GM23338 (cell line): ENCODE measurements at regions not wholly inside any gene's neighbourhood (a gene's known extent, or its start where the extent isn't known, plus 50 kb on each side); places are given as distances from the start of the nearest gene placed in this dataset.

ENCODE experiments used
- CREB1 ChIP-seq: fragments of 250-450 bp; sonication (Bioruptor Pico); IDR thresholded peaks from 2 replicates; pipeline ENCODE4 v1.5.0; 2020; ENCODE audit warnings: low read depth, mild to moderate bottlenecking, moderate library complexity
- CTCF ChIP-seq, 2 experiments: fragments of 200-600 bp in 1 of 2; sonication (generic) in 1 of 2; conservative IDR thresholded peaks; 2 replicates each; pipeline versions ENCODE4 v1.5.1 to v1.6.1; 2016 to 2017; ENCODE audit warnings: antibody characterized with exemption in 2 of 2, low read depth in 2 of 2, mild to moderate bottlenecking in 2 of 2, moderate library complexity in 1 of 2
- EZH2 ChIP-seq: fragments of 200-600 bp; sonication (generic); IDR thresholded peaks from one replicate; pipeline ENCODE4 v1.8.0; 2017; ENCODE audit warnings: antibody characterized with exemption, mild to moderate bottlenecking, low read depth; ENCODE audit not compliant: unreplicated experiment
- EZH2phosphoT487 ChIP-seq: fragments of 200-600 bp; sonication (generic); IDR thresholded peaks from one replicate; pipeline ENCODE4 v1.8.1; 2018; ENCODE audit warnings: antibody characterized with exemption; ENCODE audit not compliant: unreplicated experiment
- JUNB ChIP-seq: IDR thresholded peaks from one replicate; pipeline ENCODE4 v1.6.1; 2016; ENCODE audit warnings: antibody characterized with exemption; ENCODE audit not compliant: unreplicated experiment
- NANOG ChIP-seq: IDR thresholded peaks from 2 replicates; pipeline ENCODE4 v1.6.1; 2016; ENCODE audit warnings: antibody characterized with exemption, borderline replicate concordance
- POLR2AphosphoS5 ChIP-seq: IDR thresholded peaks from 2 replicates; pipeline ENCODE4 v1.6.1; 2016; ENCODE audit warnings: antibody characterized with exemption, low read depth
- ZNF114 ChIP-seq: fragments of 250-450 bp; sonication (Bioruptor Pico); IDR thresholded peaks from 2 replicates; pipeline ENCODE4 v1.5.0; 2020; ENCODE audit warnings: mild to moderate bottlenecking, moderate library complexity
- ZNF462 ChIP-seq: fragments of 250-450 bp; sonication (Bioruptor Pico); IDR thresholded peaks from 2 replicates; pipeline ENCODE4 v1.5.0; 2020; ENCODE audit warnings: mild to moderate bottlenecking, moderate library complexity
- TF ChIP-seq, protein P1 (sequence below): IDR thresholded peaks from one replicate; pipeline ENCODE4 v1.6.1; 2018; ENCODE audit warnings: antibody characterized with exemption; ENCODE audit not compliant: unreplicated experiment
- TF ChIP-seq, protein P2 (sequence below): IDR thresholded peaks from 2 replicates; pipeline ENCODE4 v1.6.1; 2016; ENCODE audit warnings: antibody characterized with exemption

DNA sequence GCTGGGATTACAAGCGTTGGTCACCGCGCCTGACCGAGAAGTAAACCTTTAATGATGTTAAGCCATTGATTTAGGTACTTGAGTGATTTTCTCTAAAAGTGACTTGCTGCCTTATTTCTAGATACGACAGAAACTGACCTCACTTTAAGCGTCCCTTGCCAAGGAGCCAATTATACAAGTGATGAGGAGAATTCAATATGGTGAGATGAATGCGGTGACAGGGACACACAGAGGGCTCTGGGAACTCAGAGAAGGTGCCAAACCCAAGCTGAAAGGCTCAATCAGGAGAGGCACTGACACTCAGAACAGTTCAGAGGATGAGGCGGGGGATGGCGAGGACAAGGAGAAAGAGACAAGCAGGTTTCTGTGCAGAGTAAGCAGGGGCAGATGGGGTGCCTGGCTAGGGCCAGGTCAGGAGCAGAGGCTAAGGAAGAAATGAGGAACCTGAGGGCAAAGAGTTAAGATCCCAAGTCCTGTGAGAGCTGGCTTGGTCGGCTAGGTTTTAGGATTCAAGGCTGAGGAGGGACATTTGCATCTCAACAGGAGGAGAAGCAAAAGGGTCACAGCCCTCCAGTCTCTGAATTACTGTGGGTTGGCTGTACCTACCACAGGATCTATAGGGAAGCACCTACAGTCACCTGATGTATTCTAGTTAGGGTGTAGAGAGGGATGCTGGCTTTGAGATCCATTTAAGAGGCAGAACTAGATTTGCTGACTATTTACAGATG is 83.2 kb upstream of the USP24 start:
- TF ChIP-seq EZH2phosphoT487 (no peak), CTCF (conservative IDR thresholded peaks at IDR 0.05; ENCODE audit: low read depth in 2 of 2) (no peak), NANOG (no peak), POLR2AphosphoS5 (no peak), JUNB (no peak), EZH2 (no peak), CREB1 (CRISPR knock-in tag) (no peak), ZNF462 (CRISPR knock-in tag) (no peak), ZNF114 (CRISPR knock-in tag) (no peak)
- TF ChIP-seq, protein P1, sequence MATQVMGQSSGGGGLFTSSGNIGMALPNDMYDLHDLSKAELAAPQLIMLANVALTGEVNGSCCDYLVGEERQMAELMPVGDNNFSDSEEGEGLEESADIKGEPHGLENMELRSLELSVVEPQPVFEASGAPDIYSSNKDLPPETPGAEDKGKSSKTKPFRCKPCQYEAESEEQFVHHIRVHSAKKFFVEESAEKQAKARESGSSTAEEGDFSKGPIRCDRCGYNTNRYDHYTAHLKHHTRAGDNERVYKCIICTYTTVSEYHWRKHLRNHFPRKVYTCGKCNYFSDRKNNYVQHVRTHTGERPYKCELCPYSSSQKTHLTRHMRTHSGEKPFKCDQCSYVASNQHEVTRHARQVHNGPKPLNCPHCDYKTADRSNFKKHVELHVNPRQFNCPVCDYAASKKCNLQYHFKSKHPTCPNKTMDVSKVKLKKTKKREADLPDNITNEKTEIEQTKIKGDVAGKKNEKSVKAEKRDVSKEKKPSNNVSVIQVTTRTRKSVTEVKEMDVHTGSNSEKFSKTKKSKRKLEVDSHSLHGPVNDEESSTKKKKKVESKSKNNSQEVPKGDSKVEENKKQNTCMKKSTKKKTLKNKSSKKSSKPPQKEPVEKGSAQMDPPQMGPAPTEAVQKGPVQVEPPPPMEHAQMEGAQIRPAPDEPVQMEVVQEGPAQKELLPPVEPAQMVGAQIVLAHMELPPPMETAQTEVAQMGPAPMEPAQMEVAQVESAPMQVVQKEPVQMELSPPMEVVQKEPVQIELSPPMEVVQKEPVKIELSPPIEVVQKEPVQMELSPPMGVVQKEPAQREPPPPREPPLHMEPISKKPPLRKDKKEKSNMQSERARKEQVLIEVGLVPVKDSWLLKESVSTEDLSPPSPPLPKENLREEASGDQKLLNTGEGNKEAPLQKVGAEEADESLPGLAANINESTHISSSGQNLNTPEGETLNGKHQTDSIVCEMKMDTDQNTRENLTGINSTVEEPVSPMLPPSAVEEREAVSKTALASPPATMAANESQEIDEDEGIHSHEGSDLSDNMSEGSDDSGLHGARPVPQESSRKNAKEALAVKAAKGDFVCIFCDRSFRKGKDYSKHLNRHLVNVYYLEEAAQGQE, result no peak
- TF ChIP-seq, protein P2, sequence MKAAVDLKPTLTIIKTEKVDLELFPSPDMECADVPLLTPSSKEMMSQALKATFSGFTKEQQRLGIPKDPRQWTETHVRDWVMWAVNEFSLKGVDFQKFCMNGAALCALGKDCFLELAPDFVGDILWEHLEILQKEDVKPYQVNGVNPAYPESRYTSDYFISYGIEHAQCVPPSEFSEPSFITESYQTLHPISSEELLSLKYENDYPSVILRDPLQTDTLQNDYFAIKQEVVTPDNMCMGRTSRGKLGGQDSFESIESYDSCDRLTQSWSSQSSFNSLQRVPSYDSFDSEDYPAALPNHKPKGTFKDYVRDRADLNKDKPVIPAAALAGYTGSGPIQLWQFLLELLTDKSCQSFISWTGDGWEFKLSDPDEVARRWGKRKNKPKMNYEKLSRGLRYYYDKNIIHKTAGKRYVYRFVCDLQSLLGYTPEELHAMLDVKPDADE, result no peak
